Sigmoid colon (tissue), 4 donors: ENCODE measurements at regions not wholly inside any gene's neighbourhood (a gene's known extent, or its start where the extent isn't known, plus 50 kb on each side); places are given as distances from the start of the nearest gene placed in this dataset.

ENCODE experiments used
- EP300 ChIP-seq, 4 donors: sonication (generic); formaldehyde crosslinking; IDR thresholded peaks; one replicate each; pipeline ENCODE4 v1.6.1; 2017; ENCODE audit warnings: antibody characterized with exemption in 4 of 4
- POLR2A ChIP-seq, 2 donors: fragments of 450-650 bp; IDR thresholded peaks; one replicate each; pipeline ENCODE4 v1.6.1; 2016; ENCODE audit warnings: antibody characterized with exemption in 2 of 2, mild to moderate bottlenecking in 2 of 2, moderate library complexity in 2 of 2
- TF ChIP-seq, protein P1 (sequence below), 4 experiments: fragments of 450-650 bp in 3 of 4; fragments of 200-600 bp in 1 of 4; IDR thresholded peaks; one replicate each; pipeline ENCODE4 v1.5.1; 2016 to 2019; ENCODE audit warnings: antibody characterized with exemption in 4 of 4, mild to moderate bottlenecking in 3 of 4, moderate library complexity in 2 of 4

DNA sequence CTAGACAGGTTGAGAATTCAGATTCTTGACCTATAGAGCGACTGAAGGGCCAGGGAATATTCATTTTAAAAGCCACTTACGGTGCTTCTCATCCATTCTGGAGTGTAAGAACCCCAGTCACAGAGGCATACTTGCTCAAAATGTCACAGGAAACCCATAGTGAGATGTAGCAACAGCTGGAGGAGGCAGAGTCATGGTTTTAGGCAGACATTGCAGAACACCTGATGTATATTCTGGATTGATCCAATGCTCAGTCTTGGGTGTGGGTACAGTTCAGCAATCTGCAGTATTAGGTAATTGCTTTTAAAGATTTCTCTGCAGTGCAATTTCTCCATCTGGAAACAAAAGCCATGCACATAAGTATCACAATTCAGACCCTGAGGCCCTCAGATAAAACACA is 137.4 kb upstream of the SLC22A23 start:
- TF ChIP-seq EP300 (IDR thresholded peaks at IDR 0.05) = no peak
- TF ChIP-seq POLR2A (IDR thresholded peaks at IDR 0.05) = no peak
- TF ChIP-seq, protein P1, sequence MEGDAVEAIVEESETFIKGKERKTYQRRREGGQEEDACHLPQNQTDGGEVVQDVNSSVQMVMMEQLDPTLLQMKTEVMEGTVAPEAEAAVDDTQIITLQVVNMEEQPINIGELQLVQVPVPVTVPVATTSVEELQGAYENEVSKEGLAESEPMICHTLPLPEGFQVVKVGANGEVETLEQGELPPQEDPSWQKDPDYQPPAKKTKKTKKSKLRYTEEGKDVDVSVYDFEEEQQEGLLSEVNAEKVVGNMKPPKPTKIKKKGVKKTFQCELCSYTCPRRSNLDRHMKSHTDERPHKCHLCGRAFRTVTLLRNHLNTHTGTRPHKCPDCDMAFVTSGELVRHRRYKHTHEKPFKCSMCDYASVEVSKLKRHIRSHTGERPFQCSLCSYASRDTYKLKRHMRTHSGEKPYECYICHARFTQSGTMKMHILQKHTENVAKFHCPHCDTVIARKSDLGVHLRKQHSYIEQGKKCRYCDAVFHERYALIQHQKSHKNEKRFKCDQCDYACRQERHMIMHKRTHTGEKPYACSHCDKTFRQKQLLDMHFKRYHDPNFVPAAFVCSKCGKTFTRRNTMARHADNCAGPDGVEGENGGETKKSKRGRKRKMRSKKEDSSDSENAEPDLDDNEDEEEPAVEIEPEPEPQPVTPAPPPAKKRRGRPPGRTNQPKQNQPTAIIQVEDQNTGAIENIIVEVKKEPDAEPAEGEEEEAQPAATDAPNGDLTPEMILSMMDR (IDR thresholded peaks at IDR 0.05) = no peak
